NCI-H226 (cell line): ENCODE measurements at regions not wholly inside any gene's neighbourhood (a gene's known extent, or its start where the extent isn't known, plus 50 kb on each side); places are given as distances from the start of the nearest gene placed in this dataset.

Source experiments
- DNase-seq: peaks from one replicate; pipeline ENCODE4 v3.0.0-alpha.2; 2015

- DNase-seq, result no peak
Observed at GRCh38 chr1:56390934-56391731, 188.2 kb downstream of the PLPP3 start.

- DNase-seq, result no peak
Observed at GRCh38 chr1:56390232-56390867, 189.0 kb downstream of the PLPP3 start.

GRCh38 chr1:56389813-56390212 lies 189.6 kb downstream of the PLPP3 start:
- DNase-seq, result no peak

GRCh38 chr1:56387071-56387740 lies 192.2 kb downstream of the PLPP3 start:
- DNase-seq, result peak; percentile 64

GRCh38 chr1:56385314-56385713 lies 194.0 kb downstream of the PLPP3 start:
- no peak for DNase-seq

- DNase-seq, result no peak
Observed at GRCh38 chr1:56382929-56383328, 196.4 kb downstream of the PLPP3 start.

- DNase-seq, result no peak
Observed at GRCh38 chr1:56380531-56380930, 198.8 kb downstream of the PLPP3 start.

- DNase-seq, result no peak
Observed at GRCh38 chr1:56378341-56379070, 200.9 kb downstream of the PLPP3 start.

GRCh38 chr1:56377431-56377830 lies 201.9 kb downstream of the PLPP3 start:
- no peak for DNase-seq

GRCh38 chr1:56376188-56376984 lies 203.0 kb downstream of the PLPP3 start:
- DNase-seq, result peak; percentile 90

GRCh38 chr1:56375326-56375804 lies 204.0 kb downstream of the PLPP3 start:
- DNase-seq, result peak; percentile 35

- DNase-seq, result peak; percentile 69
Observed at GRCh38 chr1:56374026-56374974, 205.1 kb downstream of the PLPP3 start.

GRCh38 chr1:56370513-56370912 lies 208.8 kb downstream of the PLPP3 start:
- no peak for DNase-seq

GRCh38 chr1:56363007-56363770 lies 216.2 kb downstream of the PLPP3 start:
- DNase-seq, result no peak

- no peak for DNase-seq
Observed at GRCh38 chr1:56360021-56360420, 219.3 kb downstream of the PLPP3 start.

- no peak for DNase-seq
Observed at GRCh38 chr1:56359056-56359455, 220.3 kb downstream of the PLPP3 start.

GRCh38 chr1:56357927-56358690 lies 221.3 kb downstream of the PLPP3 start:
- DNase-seq, result no peak

GRCh38 chr1:56356376-56356990 lies 222.9 kb downstream of the PLPP3 start:
- DNase-seq, result no peak

- no peak for DNase-seq
Observed at GRCh38 chr1:56355918-56356317, 223.4 kb downstream of the PLPP3 start.
